ENCODE measurements at regions not wholly inside any gene's neighbourhood (a gene's known extent, or its start where the extent isn't known, plus 50 kb on each side); places are given as distances from the start of the nearest gene placed in this dataset.
A peak's percentile ranks its signal among the peaks of the same experiment; 100 is the strongest.

GRCh38 chr3:126274735-126275619, 82.2 kb downstream of the KLF15 start:
- no peak for TF ChIP-seq CTCF (conservative IDR thresholded peaks at IDR 0.05)
- H3K27ac ChIP-seq, result no peak overlapping the region

GRCh38 chr3:126270145-126270811, 86.9 kb downstream of the KLF15 start:
- no peak for TF ChIP-seq CTCF (conservative IDR thresholded peaks at IDR 0.05)
- peak overlapping the region; percentile 31; the same call in 1 of the 2 replicates for H3K27ac ChIP-seq

GRCh38 chr3:126269354-126269753, 87.9 kb downstream of the KLF15 start:
- H3K27ac ChIP-seq, result no peak overlapping the region
- no peak for TF ChIP-seq CTCF (conservative IDR thresholded peaks at IDR 0.05)

GRCh38 chr3:126268866-126269265, 88.3 kb downstream of the KLF15 start:
- H3K27ac ChIP-seq, result no peak overlapping the region
- no peak for TF ChIP-seq CTCF (conservative IDR thresholded peaks at IDR 0.05)

DNA sequence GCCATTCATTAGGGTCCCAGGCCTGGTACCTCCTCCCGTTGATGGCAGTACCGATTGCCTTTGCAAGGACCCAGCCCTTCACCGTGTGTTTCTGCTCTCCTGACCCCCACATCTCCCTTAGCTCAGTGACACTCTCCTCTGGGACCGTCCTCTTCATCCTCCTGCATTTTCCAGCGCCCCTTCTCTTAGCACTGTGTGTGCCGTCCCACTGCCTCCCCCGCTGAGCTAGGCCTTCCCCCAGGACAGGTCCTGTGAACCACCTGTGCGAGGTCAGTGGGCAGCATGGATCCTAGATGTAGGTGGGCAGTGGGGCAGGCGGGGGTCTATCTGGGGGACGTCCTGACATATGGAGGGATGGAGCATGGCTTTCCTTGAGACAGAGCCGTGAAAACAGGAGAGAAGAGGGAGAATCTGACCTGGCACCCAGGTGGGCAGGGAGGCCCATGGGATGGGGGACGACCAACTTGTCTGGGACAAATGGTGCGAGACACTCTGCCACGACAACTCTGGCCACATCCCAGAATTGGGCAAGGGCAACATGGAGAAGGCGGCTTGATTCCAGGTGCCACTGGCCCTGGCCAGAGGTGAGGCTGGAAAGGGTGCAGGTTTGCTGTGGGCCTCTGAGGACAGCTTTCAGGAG, 87.7 kb upstream of the ALDH1L1 start:
- H3K27ac ChIP-seq, result no peak overlapping the region
- no peak for TF ChIP-seq CTCF (conservative IDR thresholded peaks at IDR 0.05)

- TF ChIP-seq CTCF (conservative IDR thresholded peaks at IDR 0.05), result peak; percentile 28
- peak overlapping the region; percentile 42; the same call in 1 of the 2 replicates for H3K27ac ChIP-seq
These were observed 87.0 kb upstream of the ALDH1L1 start for GRCh38 chr3:126267169-126267975.

Data from VCaP (cell line).